Panc1 (cell line): ENCODE measurements at regions not wholly inside any gene's neighbourhood (a gene's known extent, or its start where the extent isn't known, plus 50 kb on each side); places are given as distances from the start of the nearest gene placed in this dataset.

ENCODE experiments used
- ATAC-seq: fragments of 200-7000 bp; cut with Tn5 transposase; 2 replicates; pipeline ENCODE4 v1.9.1; 2020; ENCODE audit warnings: mild to moderate bottlenecking, moderate library complexity
- BruUV-seq: library from RNA; stranded (reverse); fragments of 400-500 nt; replicated peaks from 2 replicates; lab custom pipeline; 2021; lab: Mats Ljungman, UMichigan
- CTCF ChIA-PET: fragments of 300-600 bp; sonication (Branson Sonifier 250); formaldehyde crosslinking; loops from one replicate; lab custom pipeline; 2022; ENCODE audit warnings: antibody characterized with exemption; lab: Charles Lee
- POLR2A ChIA-PET: fragments of 300-600 bp; sonication (Branson Sonifier 250); formaldehyde crosslinking; loops from one replicate; lab custom pipeline; 2022; ENCODE audit warnings: antibody characterized with exemption; lab: Charles Lee
- DNase-seq: peaks from one replicate; pipeline ENCODE4 v3.0.0-alpha.2; 2010; ENCODE audit warnings: low read depth, low spot score
- H3K27ac ChIP-seq: 2 replicates; pipeline ENCODE4 v1.5.1; 2011; ENCODE audit warnings: mild to moderate bottlenecking, low read length, inconsistent platforms
- H3K27me3 ChIP-seq: fragments of 200-500 bp; sonication (Bioruptor generic); 2 replicates; pipeline ENCODE4 v1.6.0; 2014; ENCODE audit warnings: low read length, inconsistent platforms; ENCODE audit not compliant: control insufficient read depth, insufficient read depth
- H3K36me3 ChIP-seq: fragments of 200-500 bp; sonication (Bioruptor generic); 2 replicates; pipeline ENCODE4 v1.5.1; 2014; ENCODE audit warnings: inconsistent platforms, mild to moderate bottlenecking, low read length, moderate library complexity; ENCODE audit not compliant: control insufficient read depth, insufficient read depth
- H3K4me1 ChIP-seq: 2 replicates; pipeline ENCODE4 v1.5.1; 2011; ENCODE audit warnings: inconsistent platforms, mild to moderate bottlenecking, low read length, moderate library complexity; ENCODE audit not compliant: control insufficient read depth, insufficient read depth
- H3K4me3 ChIP-seq, 2 experiments: 2 replicates each; pipeline ENCODE4 v1.5.1; 2011 to 2012; ENCODE audit warnings: low read depth in 2 of 2, low read length in 2 of 2, mild to moderate bottlenecking in 2 of 2, inconsistent platforms in 1 of 2, moderate library complexity in 1 of 2
- H3K9me3 ChIP-seq: fragments of 200-500 bp; sonication (Bioruptor generic); 2 replicates; pipeline ENCODE4 v1.5.1; 2014; ENCODE audit warnings: low read depth, mild to moderate bottlenecking, inconsistent platforms, low read length, moderate library complexity; ENCODE audit not compliant: control insufficient read depth, insufficient read depth
- POLR2AphosphoS5 ChIP-seq: IDR thresholded peaks from 2 replicates; pipeline ENCODE4 v1.6.1; 2012; ENCODE audit warnings: mild to moderate bottlenecking, low read depth, low read length, moderate library complexity
- SIN3A ChIP-seq: IDR thresholded peaks from 2 replicates; pipeline ENCODE4 v1.6.1; 2012; ENCODE audit warnings: low read depth, mild to moderate bottlenecking, low read length, moderate library complexity, borderline replicate concordance; ENCODE audit not compliant: insufficient read depth
- TCF7L2 ChIP-seq: IDR thresholded peaks from 2 replicates; pipeline ENCODE4 v1.6.1; 2011; ENCODE audit warnings: mild to moderate bottlenecking, low read depth, low read length, inconsistent platforms
- in situ Hi-C: cut with HindIII; loops from 2 replicates; pipeline ENCODE4 v1.10.0; 2016; ENCODE audit warnings: low sequenced_read_pairs, low pct_unique_long_range_greater_than_20kb
- intact Hi-C: fragments of 100-400 bp; cut with micrococcal nuclease; formaldehyde crosslinking; loops from one replicate; pipeline ENCODE4 v1.10.0; 2022; ENCODE audit not compliant: unreplicated experiment
- TF ChIP-seq, protein P1 (sequence below), 2 experiments: IDR thresholded peaks; 2 replicates each; pipeline ENCODE4 v1.6.1; 2011 to 2012; ENCODE audit warnings: low read depth in 2 of 2, control low read depth in 1 of 2, low read length in 1 of 2, mild to moderate bottlenecking in 1 of 2, moderate library complexity in 1 of 2; ENCODE audit not compliant: insufficient read depth in 1 of 2
- TF ChIP-seq, protein P2 (sequence below): fragments of 450-650 bp; IDR thresholded peaks from 2 replicates; pipeline ENCODE4 v1.5.1; 2017; ENCODE audit warnings: mild to moderate bottlenecking

DNA sequence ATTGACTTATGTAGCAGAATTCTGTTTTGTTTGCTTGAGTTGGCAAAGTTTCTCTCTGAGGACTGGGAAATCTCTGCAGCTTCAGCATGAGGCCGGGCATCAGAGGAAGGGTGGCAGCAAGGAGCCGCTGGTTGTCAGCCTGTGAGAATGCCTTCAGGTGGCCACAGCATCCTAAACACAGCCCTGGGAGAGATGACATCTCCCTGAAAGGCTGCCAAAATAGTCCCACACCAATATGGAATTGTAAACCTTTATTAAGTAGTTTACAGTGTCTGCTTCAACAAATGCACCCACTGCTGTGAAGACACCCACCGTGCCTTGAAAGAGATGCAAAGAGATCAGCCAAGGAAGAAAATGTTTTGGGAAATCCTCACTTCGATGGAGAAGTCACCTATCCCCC is 609.7 kb upstream of the ARRDC4 start:
- POLR2A ChIA-PET, result no interaction called here
- no peak for ATAC-seq

DNA sequence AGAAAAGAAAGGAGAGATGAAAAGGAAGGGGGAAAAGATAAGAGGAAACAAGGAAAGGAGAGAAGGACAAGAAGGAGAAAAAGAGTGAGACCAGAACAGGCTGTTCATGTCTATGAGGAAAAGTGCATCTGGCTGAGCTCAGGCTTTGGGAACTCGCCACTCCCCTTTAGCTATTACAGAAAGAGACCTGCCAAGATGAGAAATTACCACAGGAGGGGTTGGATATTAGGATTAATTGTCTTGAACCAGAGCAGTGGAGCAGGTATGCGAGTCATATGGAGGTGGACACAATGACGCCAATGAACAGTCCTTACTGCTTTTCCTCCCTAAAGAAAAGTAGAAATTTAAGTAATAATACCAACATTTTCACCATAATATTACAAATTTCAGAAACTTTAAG is 577.0 kb upstream of the ARRDC4 start:
- no peak for TF ChIP-seq TCF7L2
- TF ChIP-seq SIN3A, result no peak
- TF ChIP-seq, protein P1, sequence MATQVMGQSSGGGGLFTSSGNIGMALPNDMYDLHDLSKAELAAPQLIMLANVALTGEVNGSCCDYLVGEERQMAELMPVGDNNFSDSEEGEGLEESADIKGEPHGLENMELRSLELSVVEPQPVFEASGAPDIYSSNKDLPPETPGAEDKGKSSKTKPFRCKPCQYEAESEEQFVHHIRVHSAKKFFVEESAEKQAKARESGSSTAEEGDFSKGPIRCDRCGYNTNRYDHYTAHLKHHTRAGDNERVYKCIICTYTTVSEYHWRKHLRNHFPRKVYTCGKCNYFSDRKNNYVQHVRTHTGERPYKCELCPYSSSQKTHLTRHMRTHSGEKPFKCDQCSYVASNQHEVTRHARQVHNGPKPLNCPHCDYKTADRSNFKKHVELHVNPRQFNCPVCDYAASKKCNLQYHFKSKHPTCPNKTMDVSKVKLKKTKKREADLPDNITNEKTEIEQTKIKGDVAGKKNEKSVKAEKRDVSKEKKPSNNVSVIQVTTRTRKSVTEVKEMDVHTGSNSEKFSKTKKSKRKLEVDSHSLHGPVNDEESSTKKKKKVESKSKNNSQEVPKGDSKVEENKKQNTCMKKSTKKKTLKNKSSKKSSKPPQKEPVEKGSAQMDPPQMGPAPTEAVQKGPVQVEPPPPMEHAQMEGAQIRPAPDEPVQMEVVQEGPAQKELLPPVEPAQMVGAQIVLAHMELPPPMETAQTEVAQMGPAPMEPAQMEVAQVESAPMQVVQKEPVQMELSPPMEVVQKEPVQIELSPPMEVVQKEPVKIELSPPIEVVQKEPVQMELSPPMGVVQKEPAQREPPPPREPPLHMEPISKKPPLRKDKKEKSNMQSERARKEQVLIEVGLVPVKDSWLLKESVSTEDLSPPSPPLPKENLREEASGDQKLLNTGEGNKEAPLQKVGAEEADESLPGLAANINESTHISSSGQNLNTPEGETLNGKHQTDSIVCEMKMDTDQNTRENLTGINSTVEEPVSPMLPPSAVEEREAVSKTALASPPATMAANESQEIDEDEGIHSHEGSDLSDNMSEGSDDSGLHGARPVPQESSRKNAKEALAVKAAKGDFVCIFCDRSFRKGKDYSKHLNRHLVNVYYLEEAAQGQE (IDR thresholded peaks at IDR 0.05; ENCODE audit: insufficient read depth in 1 of 2, low read depth in 2 of 2, low read length in 1 of 2), result no peak
- TF ChIP-seq, protein P2, sequence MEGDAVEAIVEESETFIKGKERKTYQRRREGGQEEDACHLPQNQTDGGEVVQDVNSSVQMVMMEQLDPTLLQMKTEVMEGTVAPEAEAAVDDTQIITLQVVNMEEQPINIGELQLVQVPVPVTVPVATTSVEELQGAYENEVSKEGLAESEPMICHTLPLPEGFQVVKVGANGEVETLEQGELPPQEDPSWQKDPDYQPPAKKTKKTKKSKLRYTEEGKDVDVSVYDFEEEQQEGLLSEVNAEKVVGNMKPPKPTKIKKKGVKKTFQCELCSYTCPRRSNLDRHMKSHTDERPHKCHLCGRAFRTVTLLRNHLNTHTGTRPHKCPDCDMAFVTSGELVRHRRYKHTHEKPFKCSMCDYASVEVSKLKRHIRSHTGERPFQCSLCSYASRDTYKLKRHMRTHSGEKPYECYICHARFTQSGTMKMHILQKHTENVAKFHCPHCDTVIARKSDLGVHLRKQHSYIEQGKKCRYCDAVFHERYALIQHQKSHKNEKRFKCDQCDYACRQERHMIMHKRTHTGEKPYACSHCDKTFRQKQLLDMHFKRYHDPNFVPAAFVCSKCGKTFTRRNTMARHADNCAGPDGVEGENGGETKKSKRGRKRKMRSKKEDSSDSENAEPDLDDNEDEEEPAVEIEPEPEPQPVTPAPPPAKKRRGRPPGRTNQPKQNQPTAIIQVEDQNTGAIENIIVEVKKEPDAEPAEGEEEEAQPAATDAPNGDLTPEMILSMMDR, result no peak
- no peak for TF ChIP-seq POLR2AphosphoS5
- CTCF ChIA-PET, result no interaction called here
- H3K27ac ChIP-seq, result no peak overlapping the region

More for the DNA sequence above, 609.7 kb upstream of the ARRDC4 start:
- in situ Hi-C loops, result no loop called here
- no TSS peak for BruUV-seq
- Histone ChIP-seq H3K36me3 (no peaks in the 10 kb centered on the region), H3K27ac (no peak overlapping the region), H3K4me1 (no peaks in the 10 kb centered on the region), H3K27me3 (no peaks in the 10 kb centered on the region), H3K9me3 (peaks cover 5% of the 10 kb centered on the region; the same call in 1 of the 2 replicates), H3K4me3 (no peak overlapping the region)
- intact Hi-C loops, result no loop called here
- TF ChIP-seq TCF7L2, result no peak
- no peak for TF ChIP-seq POLR2AphosphoS5
- TF ChIP-seq SIN3A, result no peak
- TF ChIP-seq, protein P1 (IDR thresholded peaks at IDR 0.05; ENCODE audit: insufficient read depth in 1 of 2, low read depth in 2 of 2, low read length in 1 of 2), result no peak
- TF ChIP-seq, protein P2, result no peak
- CTCF ChIA-PET, result no interaction called here
- DNase-seq, result no peak

More for the DNA sequence above, 577.0 kb upstream of the ARRDC4 start:
- no peak for DNase-seq
- Histone ChIP-seq H3K27me3 (no peaks in the 10 kb centered on the region), H3K4me3 (no peak overlapping the region), H3K4me1 (no peaks in the 10 kb centered on the region), H3K36me3 (no peaks in the 10 kb centered on the region), H3K9me3 (no peaks in the 10 kb centered on the region)
- POLR2A ChIA-PET, result no interaction called here
- in situ Hi-C loops (no loop called here), intact Hi-C loops (no loop called here)
- ATAC-seq, result no peak
- no TSS peak for BruUV-seq
